GM21576 (cell line): ENCODE measurements at regions not wholly inside any gene's neighbourhood (a gene's known extent, or its start where the extent isn't known, plus 50 kb on each side); places are given as distances from the start of the nearest gene placed in this dataset.
"Not testable (repeated sequence)": the region's sequence is repeated elsewhere in the genome, so short reads cannot be mapped to it uniquely, and the experiment has no call there.

Source experiments
- ATAC-seq: cut with Tn5 transposase; IDR thresholded peaks from one replicate; pipeline ENCODE4 v1.9.1; 2021; ENCODE audit warnings: mild to moderate bottlenecking, moderate library complexity; ENCODE audit not compliant: unreplicated experiment

DNA sequence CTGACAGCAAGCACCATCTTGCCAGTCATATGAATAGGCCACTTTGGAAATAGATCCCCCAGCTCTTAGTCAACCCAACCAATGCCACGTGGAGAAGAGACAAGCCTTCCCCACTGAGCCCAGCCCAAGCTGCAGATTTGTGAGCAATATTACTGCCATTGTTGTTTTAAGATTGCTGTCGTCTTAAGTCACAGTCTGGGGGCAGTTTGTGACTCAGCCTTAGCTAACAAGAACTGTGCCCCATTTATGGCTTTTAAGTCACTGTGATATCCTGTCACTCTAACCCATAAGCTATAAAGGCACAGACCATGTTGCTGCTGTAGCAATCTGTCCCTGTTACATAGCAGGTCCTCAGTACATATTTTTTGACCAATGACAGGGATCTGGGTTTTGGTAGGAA is 464.2 kb downstream of the MED13L start:
- ATAC-seq: no peak

DNA sequence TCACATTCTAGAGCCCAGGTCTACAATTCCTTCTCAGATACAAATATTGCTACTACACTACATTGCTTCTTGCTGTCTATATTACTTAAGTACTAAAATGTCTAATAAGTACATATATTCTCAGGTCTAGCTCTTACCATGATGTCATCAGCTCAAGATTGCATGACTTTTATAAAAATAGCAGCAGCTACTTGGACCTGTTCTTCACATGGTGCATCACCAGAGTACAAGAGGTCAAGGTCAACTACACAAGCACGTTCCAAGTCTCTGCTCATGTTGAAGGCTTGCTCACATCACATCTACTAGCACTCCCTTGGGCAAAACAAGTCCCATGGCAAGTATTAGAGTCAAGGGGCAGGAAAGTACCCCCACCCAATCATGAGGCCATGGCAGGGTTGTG is 465.6 kb downstream of the MED13L start:
- no peak for ATAC-seq

GRCh38 chr12:115811045-115811444 is 466.4 kb downstream of the MED13L start:
- ATAC-seq: no peak

GRCh38 chr12:115810122-115810901 is 467.2 kb downstream of the MED13L start:
- ATAC-seq: no peak

- ATAC-seq: no peak
These were observed 471.5 kb downstream of the MED13L start for GRCh38 chr12:115806000-115806399.

- no peak for ATAC-seq
These were observed 474.7 kb downstream of the MED13L start for GRCh38 chr12:115802767-115803166.

GRCh38 chr12:115801871-115802270 is 475.6 kb downstream of the MED13L start:
- ATAC-seq: no peak

GRCh38 chr12:115799610-115800009 is 477.9 kb downstream of the MED13L start:
- no peak for ATAC-seq

- ATAC-seq: no peak
These were observed 479.1 kb downstream of the MED13L start for GRCh38 chr12:115798309-115798917.

GRCh38 chr12:115794659-115795081 is 482.8 kb downstream of the MED13L start:
- ATAC-seq: no peak

DNA sequence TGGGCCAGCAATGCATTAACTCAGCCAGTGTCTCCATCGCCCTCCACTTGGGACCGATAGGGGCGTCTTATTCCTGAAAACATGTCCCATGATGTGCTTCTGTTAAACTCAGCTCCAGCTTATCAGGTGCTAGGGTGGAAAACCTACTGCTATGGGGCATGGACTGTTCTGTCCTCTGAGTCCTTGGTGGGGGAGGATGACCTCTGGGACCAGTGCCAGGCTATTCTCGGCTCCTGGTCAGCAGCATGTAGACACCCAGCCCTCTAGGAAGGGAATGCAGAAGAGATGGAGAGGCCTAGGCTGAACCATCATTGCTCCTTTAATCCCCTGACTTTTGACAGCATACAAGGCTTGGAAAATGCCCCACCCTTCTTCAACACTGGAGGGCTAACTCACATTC is 486.2 kb downstream of the MED13L start:
- ATAC-seq: no peak

- ATAC-seq: no peak
These were observed 487.0 kb downstream of the MED13L start for GRCh38 chr12:115790526-115790925.

- ATAC-seq: not testable (repeated sequence)
These were observed 491.0 kb downstream of the MED13L start for GRCh38 chr12:115786490-115786889.

- no peak for ATAC-seq
These were observed 491.9 kb downstream of the MED13L start for GRCh38 chr12:115785548-115785947.

GRCh38 chr12:115776399-115776798 is 501.1 kb downstream of the MED13L start:
- no peak for ATAC-seq

DNA sequence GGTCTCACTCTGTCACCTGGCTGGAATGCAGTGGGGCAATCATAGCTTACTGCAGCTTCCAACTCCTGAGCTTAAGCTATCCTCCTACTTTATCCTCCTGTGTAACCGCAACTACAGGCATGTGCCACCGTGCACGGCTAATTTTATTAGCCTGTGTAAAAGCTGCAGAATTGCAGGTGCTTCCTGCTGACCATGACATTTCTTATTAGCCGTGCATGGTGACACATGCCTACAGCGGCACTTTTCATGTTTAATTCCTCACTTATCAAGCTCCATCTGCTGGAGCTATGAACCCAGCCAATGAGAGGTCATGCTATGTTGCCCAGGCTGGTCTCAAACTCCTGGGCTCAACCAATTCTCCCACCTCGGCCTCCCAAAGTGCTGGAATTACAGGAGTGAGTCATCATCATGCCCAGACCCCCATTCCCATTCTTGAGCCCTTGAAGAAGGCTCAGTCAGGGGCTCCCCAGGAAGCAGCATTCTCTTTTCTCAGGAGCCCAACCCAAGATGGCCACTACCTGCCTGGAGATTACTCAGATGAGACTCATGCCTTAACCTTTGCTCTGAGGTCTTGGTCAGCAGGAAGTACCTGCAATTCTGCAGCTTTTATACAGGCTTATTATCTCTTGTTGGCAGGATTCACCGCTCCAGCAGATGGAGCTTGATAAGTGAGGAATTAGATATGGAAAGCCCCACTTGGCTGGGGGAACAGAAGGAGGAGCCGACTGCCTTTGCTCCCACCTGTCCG is 503.2 kb downstream of the MED13L start:
- no peak for ATAC-seq

DNA sequence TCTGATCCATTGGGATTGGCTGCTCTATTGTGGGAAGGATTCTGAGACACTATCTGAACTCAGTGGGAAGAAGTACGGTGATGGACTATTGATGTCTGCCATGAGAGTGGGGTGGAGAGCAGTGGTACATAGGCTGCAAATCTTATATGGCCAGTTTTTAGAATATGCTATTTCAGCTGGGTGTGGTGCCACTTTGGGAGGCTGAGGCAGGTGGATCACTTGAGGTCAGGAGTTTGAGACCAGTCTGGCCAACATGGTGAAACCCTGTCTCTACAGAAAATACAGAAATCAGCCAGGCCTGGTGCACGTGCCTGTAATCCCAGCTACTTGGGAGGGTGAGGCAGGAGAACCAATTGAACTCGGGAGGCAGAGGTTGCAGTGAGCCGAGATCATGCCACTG is 505.9 kb downstream of the MED13L start:
- ATAC-seq: no peak

GRCh38 chr12:115771065-115771464 is 506.4 kb downstream of the MED13L start:
- ATAC-seq: no peak

GRCh38 chr12:115770643-115771042 is 506.9 kb downstream of the MED13L start:
- no peak for ATAC-seq

GRCh38 chr12:115767916-115768315 is 509.6 kb downstream of the MED13L start:
- no peak for ATAC-seq

- ATAC-seq: no peak
These were observed 513.4 kb downstream of the MED13L start for GRCh38 chr12:115763982-115764621.
